ENCODE measurements at regions not wholly inside any gene's neighbourhood (a gene's known extent, or its start where the extent isn't known, plus 50 kb on each side); places are given as distances from the start of the nearest gene placed in this dataset.

DNA sequence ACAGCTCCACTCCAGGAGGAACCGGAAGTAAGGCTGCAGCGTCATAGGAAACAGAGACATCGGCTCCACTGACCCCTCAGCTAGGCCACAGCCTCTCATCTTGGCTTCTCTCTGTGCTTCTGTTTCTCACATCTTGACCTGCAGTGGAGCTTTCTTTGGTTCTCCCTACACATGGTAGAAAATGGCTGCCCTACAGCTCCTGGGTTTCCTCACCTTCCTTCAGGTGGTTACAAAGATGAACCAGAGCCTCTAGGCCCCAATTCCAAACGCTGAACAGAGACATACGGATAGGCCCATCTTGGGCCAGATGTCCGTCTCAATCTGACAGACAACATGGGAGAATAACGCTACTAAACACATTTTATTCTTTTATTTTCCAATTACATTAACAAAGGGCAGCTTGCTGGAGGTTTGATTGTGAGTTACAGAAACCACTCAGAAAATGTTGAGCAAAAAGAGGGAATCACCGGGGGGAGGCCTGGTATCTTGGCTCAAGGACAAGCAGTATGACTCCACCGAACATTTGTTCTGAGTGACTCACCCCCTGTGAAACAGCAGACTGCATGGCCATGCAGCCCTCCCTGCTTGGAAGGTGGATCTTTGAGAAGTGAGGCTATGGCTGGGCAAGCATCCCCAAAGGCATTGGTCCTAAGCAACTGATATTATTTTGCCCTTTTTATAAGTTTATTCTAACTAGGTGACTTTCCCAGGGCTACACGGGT is 303.5 kb downstream of the CDCA7 start:
- peak; percentile 96 for DNase-seq (ENCODE audit: low spot score)
- H3K27ac ChIP-seq = peak overlapping the region; percentile 87
- CTCF ChIA-PET = interaction anchor here (0.5 to 0.6 kb wide), 2 partner anchors 122 to 256 kb away, joined by 3 to 4 read pairs; no protein-coding TSS in a partner anchor
- POLR2A ChIA-PET (ENCODE audit: low non-redundant PET) = interaction anchor here (0.6 kb wide), 1 partner anchor 300 kb away, joined by 4 read pairs; no protein-coding TSS in a partner anchor
- TF ChIP-seq, protein P1, sequence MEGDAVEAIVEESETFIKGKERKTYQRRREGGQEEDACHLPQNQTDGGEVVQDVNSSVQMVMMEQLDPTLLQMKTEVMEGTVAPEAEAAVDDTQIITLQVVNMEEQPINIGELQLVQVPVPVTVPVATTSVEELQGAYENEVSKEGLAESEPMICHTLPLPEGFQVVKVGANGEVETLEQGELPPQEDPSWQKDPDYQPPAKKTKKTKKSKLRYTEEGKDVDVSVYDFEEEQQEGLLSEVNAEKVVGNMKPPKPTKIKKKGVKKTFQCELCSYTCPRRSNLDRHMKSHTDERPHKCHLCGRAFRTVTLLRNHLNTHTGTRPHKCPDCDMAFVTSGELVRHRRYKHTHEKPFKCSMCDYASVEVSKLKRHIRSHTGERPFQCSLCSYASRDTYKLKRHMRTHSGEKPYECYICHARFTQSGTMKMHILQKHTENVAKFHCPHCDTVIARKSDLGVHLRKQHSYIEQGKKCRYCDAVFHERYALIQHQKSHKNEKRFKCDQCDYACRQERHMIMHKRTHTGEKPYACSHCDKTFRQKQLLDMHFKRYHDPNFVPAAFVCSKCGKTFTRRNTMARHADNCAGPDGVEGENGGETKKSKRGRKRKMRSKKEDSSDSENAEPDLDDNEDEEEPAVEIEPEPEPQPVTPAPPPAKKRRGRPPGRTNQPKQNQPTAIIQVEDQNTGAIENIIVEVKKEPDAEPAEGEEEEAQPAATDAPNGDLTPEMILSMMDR (conservative IDR thresholded peaks at IDR 0.05; ENCODE audit: low read depth) = no peak

DNA sequence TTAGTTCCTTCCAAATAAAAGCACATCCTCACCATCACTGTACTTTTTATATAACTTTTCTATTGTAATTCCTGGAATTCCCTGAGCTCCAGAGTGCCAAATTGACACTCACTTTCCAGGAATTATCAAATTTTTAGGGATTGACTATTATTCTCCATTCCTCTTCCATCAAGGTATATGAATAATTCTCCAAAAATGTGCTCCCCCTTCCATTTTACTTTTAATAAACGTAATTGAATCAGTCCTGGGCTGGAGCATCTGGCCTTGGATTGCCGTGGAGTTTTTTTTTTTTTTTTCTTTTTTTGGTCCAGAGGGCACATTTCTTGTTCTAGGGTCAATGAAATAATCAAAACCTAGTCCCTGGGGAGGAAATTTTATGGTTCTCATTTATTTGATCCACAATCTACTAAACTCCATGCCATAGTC is 304.3 kb downstream of the CDCA7 start:
- H3K27ac ChIP-seq = no peak overlapping the region
- ChIA-PET POLR2A (ENCODE audit: low non-redundant PET) (interaction anchor here (0.6 kb wide), 1 partner anchor 301 kb away, joined by 4 read pairs; no protein-coding TSS in a partner anchor), CTCF (no interaction called here)
- TF ChIP-seq, protein P1 (conservative IDR thresholded peaks at IDR 0.05; ENCODE audit: low read depth) = no peak
- DNase-seq (ENCODE audit: low spot score) = peak; percentile 45

DNA sequence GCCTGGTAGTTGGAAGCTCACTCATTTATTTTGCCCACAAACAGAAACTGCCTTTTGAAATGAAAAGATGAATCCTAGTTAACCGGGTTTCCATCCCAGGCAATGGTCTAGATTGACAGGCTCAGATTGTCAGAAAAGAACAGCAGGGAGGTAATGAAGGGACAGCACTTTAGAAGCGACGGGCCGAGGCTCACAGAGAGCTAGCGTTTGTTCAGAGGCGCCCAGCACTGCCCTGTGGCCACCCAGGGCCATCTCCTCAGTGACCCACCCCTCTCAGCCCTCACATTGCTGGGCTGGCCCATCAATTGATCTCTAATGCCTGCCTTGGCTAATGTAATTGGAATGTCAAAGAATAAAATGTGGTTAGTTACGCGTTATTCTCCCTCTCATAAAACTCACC is 304.8 kb downstream of the CDCA7 start:
- DNase-seq (ENCODE audit: low spot score) = no peak
- TF ChIP-seq, protein P1 (conservative IDR thresholded peaks at IDR 0.05; ENCODE audit: low read depth) = no peak
- POLR2A ChIA-PET (ENCODE audit: low non-redundant PET) = no interaction called here
- peak overlapping the region; percentile 55; the same call in 1 of the 2 replicates for H3K27ac ChIP-seq
- CTCF ChIA-PET = no interaction called here

DNA sequence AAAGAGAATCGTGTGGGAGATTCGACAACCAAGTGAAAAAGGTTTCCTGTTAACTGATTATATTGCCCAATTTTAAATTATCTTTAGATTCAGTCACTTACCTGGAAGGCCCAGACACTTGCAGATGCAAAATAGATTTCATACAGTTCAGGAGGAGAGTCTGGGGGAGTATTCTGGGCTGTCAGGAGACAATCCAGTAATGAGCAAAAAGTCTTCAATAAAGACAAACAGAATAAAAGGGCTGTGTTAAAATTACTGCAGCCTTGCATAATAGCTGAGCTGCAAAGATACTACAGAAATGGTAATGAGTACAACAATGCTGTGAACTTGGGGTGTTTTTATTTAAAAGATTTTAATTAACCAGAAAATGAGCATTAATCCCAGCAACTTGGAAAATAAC is 303.6 kb downstream of the SP3 start:
- CTCF ChIA-PET = no interaction called here
- TF ChIP-seq, protein P1 (conservative IDR thresholded peaks at IDR 0.05; ENCODE audit: low read depth) = no peak
- DNase-seq (ENCODE audit: low spot score) = no peak
- POLR2A ChIA-PET (ENCODE audit: low non-redundant PET) = no interaction called here
- no peak overlapping the region for H3K27ac ChIP-seq

DNA sequence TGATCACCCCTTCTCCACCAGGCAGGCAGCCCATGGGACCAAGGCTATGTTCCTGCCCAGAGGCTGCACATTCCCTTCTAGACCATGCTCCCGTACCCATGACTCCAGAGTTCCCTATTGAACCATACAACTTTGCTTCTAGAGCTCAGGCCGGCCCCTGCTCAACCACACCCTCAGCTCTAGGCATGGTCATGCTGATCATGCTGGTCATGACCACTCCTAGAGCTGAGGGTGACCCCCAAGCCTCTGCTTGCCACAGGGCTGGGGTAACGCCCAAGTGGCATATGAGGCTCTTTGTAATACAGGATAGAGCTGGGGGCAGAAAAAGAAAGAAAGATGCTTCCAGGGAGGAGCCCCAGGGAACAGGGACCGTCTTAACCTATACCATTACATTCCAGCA is 301.8 kb downstream of the SP3 start:
- no peak for DNase-seq (ENCODE audit: low spot score)
- H3K27ac ChIP-seq = no peak overlapping the region
- POLR2A ChIA-PET (ENCODE audit: low non-redundant PET) = no interaction called here
- TF ChIP-seq, protein P1 (conservative IDR thresholded peaks at IDR 0.05; ENCODE audit: low read depth) = no peak
- CTCF ChIA-PET = interaction anchor here (1.0 kb wide), 1 partner anchor 9 kb away, joined by 3 read pairs; no protein-coding TSS in a partner anchor

DNA sequence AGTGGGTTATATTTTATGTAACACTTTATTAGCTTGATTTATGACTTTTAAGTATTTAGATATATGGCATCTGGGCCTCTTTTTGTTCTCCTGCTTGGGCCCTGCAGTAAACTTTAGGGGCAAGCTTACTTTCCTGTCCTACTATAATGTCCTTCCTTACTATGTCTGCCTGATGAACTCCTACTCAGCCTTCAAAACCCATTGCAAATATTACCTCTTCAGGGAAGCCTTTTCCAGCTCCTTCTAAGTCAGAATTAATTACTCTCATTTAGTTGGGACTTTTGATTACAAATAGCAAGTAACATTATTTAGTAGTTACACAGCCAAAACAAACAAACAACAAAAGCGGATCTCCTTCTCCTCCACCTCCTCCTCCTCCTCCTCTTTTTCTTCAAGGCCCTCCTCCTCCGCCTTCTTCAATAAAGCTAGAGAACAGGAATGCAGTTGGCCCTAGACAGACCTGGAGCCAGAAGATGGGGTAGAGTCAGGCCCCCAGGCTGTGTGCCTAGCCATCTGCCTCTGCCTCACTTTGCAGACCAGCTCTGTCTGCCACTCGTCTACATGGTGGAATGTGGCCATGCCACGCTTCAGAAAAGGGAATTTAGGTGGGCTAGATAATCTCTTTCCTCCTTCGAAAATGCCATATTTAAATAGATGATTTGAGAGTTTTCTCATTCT is 301.2 kb downstream of the SP3 start:
- TF ChIP-seq, protein P1 (conservative IDR thresholded peaks at IDR 0.05; ENCODE audit: low read depth) = no peak
- ChIA-PET CTCF (interaction anchor here (1.0 kb wide), 1 partner anchor 10 kb away, joined by 3 read pairs; no protein-coding TSS in a partner anchor), POLR2A (ENCODE audit: low non-redundant PET) (no interaction called here)
- no peak for DNase-seq (ENCODE audit: low spot score)
- H3K27ac ChIP-seq = no peak overlapping the region
